IMR-90 (cell line): ENCODE measurements at regions not wholly inside any gene's neighbourhood (a gene's known extent, or its start where the extent isn't known, plus 50 kb on each side); places are given as distances from the start of the nearest gene placed in this dataset.

ENCODE experiments used
- ATAC-seq: fragments of 200-7000 bp; cut with Tn5 transposase; 2 replicates; pipeline ENCODE4 v1.9.1; 2020; ENCODE audit warnings: low read depth, mild to moderate bottlenecking, moderate library complexity
- BruUV-seq: library from RNA; stranded (reverse); fragments of 400-500 nt; replicated peaks from 2 replicates; lab custom pipeline; 2021; lab: Mats Ljungman, UMichigan
- CTCF ChIA-PET: fragments of 300-600 bp; formaldehyde crosslinking; extraction: SDS; loops from one replicate; lab custom pipeline; 2021; ENCODE audit warnings: antibody characterized with exemption; lab: Yijun Ruan, JAX
- POLR2A ChIA-PET: fragments of 300-600 bp; sonication (Branson Sonifier 250); formaldehyde crosslinking; loops from one replicate; lab custom pipeline; 2022; ENCODE audit warnings: antibody characterized with exemption; ENCODE audit not compliant: unreplicated experiment; lab: Charles Lee
- DNase-seq: peaks from one replicate; pipeline ENCODE4 v3.0.0; 2013
- H2AFZ ChIP-seq: replicated peaks from 2 replicates; pipeline ENCODE3; 2013; ENCODE audit warnings: low read length, mild to moderate bottlenecking; ENCODE audit not compliant: poor library complexity
- H2AK5ac ChIP-seq: 2 replicates; pipeline ENCODE4 v1.6.1; 2013; ENCODE audit warnings: low read depth, low read length, inconsistent platforms
- H2AK9ac ChIP-seq: replicated peaks from 2 replicates; pipeline ENCODE3; 2013; ENCODE audit warnings: mild to moderate bottlenecking, low read depth, low read length, moderate library complexity; ENCODE audit not compliant: poor library complexity
- H2BK120ac ChIP-seq: 2 replicates; pipeline ENCODE4 v1.6.1; 2013; ENCODE audit warnings: low read depth, low read length, inconsistent platforms
- H2BK15ac ChIP-seq: 3 replicates; pipeline ENCODE4 v1.6.1; 2013; ENCODE audit warnings: low read depth, low read length, inconsistent platforms
- H2BK20ac ChIP-seq: 2 replicates; pipeline ENCODE4 v1.6.1; 2013; ENCODE audit warnings: low read depth, mild to moderate bottlenecking, inconsistent platforms, low read length, moderate library complexity
- H2BK5ac ChIP-seq: 2 replicates; pipeline ENCODE4 v1.6.1; 2013; ENCODE audit warnings: mild to moderate bottlenecking, low read depth, low read length, inconsistent platforms; ENCODE audit not compliant: poor library complexity, severe bottlenecking
- H3K14ac ChIP-seq: replicated peaks from 2 replicates; pipeline ENCODE4 v1.6.1; 2013; ENCODE audit warnings: low read depth, low read length, inconsistent platforms
- H3K18ac ChIP-seq: 2 replicates; pipeline ENCODE4 v1.6.1; 2013; ENCODE audit warnings: low read depth, low read length, control low read depth
- H3K23ac ChIP-seq: 2 replicates; pipeline ENCODE4 v1.6.1; 2013; ENCODE audit warnings: low read depth, low read length, inconsistent platforms
- H3K27ac ChIP-seq: 2 replicates; pipeline ENCODE4 v1.5.1; 2013; ENCODE audit warnings: mild to moderate bottlenecking, control low read depth, low read length; ENCODE audit not compliant: insufficient read depth
- H3K27me3 ChIP-seq: 2 replicates; pipeline ENCODE4 v1.6.1; 2013; ENCODE audit warnings: low read length; ENCODE audit not compliant: control insufficient read depth, insufficient read depth
- H3K36me3 ChIP-seq: 2 replicates; pipeline ENCODE4 v1.6.1; 2013; ENCODE audit warnings: low read length, mixed read lengths; ENCODE audit not compliant: control insufficient read depth, insufficient read depth
- H3K4ac ChIP-seq: 2 replicates; pipeline ENCODE4 v1.6.1; 2013; ENCODE audit warnings: low read depth, low read length, inconsistent platforms
- H3K4me1 ChIP-seq: 2 replicates; pipeline ENCODE4 v1.6.1; 2013; ENCODE audit warnings: low read length, mixed read lengths; ENCODE audit not compliant: control insufficient read depth, insufficient read depth
- H3K4me2 ChIP-seq: 2 replicates; pipeline ENCODE4 v1.6.1; 2013; ENCODE audit warnings: low read depth, mild to moderate bottlenecking, control low read depth, low read length, moderate library complexity
- H3K4me3 ChIP-seq: 2 replicates; pipeline ENCODE4 v1.5.1; 2013; ENCODE audit warnings: low read depth, mild to moderate bottlenecking, control low read depth, low read length, moderate library complexity; ENCODE audit not compliant: insufficient read depth
- H3K56ac ChIP-seq: 2 replicates; pipeline ENCODE4 v1.6.1; 2013; ENCODE audit warnings: low read length, inconsistent platforms; ENCODE audit not compliant: insufficient read depth; ENCODE audit errors: extremely low read depth
- H3K79me1 ChIP-seq, 2 experiments: 2 replicates each; pipeline ENCODE4 v1.6.1; 2013; ENCODE audit warnings: low read length in 2 of 2, inconsistent platforms in 1 of 2, low read depth in 1 of 2
- H3K9ac ChIP-seq: 2 replicates; pipeline ENCODE4 v1.6.1; 2013; ENCODE audit warnings: low read depth, low read length, control low read depth
- H3K9me1 ChIP-seq: 2 replicates; pipeline ENCODE4 v1.6.1; 2013; ENCODE audit warnings: low read length, inconsistent platforms; ENCODE audit not compliant: insufficient read depth
- H3K9me3 ChIP-seq: 2 replicates; pipeline ENCODE4 v1.6.1; 2013; ENCODE audit warnings: low read length; ENCODE audit not compliant: control insufficient read depth, insufficient read depth
- H4K20me1 ChIP-seq: 2 replicates; pipeline ENCODE4 v1.6.1; 2013; ENCODE audit warnings: low read length, inconsistent platforms; ENCODE audit not compliant: insufficient read depth
- H4K5ac ChIP-seq: 2 replicates; pipeline ENCODE4 v1.6.1; 2013; ENCODE audit warnings: mild to moderate bottlenecking, low read depth, low read length, control low read depth
- H4K8ac ChIP-seq, 2 experiments: 2 replicates each; pipeline ENCODE4 v1.6.1; 2013; ENCODE audit warnings: low read depth in 2 of 2, low read length in 2 of 2, control low read depth in 1 of 2, inconsistent platforms in 1 of 2
- H4K91ac ChIP-seq: 2 replicates; pipeline ENCODE4 v1.6.1; 2013; ENCODE audit warnings: low read depth, low read length, inconsistent platforms; ENCODE audit not compliant: insufficient read depth
- CEBPB ChIP-seq: IDR thresholded peaks from 2 replicates; pipeline ENCODE4 v1.6.1; 2012; ENCODE audit warnings: low read depth, low read length, improper control_type of control experiment
- CHD1 ChIP-seq: IDR thresholded peaks from 2 replicates; pipeline ENCODE4 v1.6.1; 2012; ENCODE audit warnings: low read depth, low read length, improper control_type of control experiment
- CTCF ChIP-seq: conservative IDR thresholded peaks from 2 replicates; pipeline ENCODE4 v1.5.1; 2012; ENCODE audit warnings: mild to moderate bottlenecking, low read depth, low read length, improper control_type of control experiment
- ELK1 ChIP-seq: fragments of 150-350 bp; IDR thresholded peaks from 2 replicates; pipeline ENCODE4 v1.6.1; 2016; ENCODE audit warnings: low read depth, mild to moderate bottlenecking, low read length, moderate library complexity, borderline replicate concordance
- FOS ChIP-seq: fragments of 150-350 bp; IDR thresholded peaks from 2 replicates; pipeline ENCODE4 v1.6.1; 2016; ENCODE audit warnings: low read depth, low read length
- MAFK ChIP-seq: IDR thresholded peaks from 2 replicates; pipeline ENCODE4 v1.6.1; 2012; ENCODE audit warnings: low read depth, low read length, improper control_type of control experiment
- MAZ ChIP-seq: IDR thresholded peaks from 2 replicates; pipeline ENCODE4 v1.6.1; 2012; ENCODE audit warnings: low read depth, mild to moderate bottlenecking, low read length, improper control_type of control experiment, moderate library complexity, borderline replicate concordance
- MXI1 ChIP-seq: IDR thresholded peaks from 2 replicates; pipeline ENCODE4 v1.6.1; 2012; ENCODE audit warnings: low read depth, mild to moderate bottlenecking, low read length, moderate library complexity, borderline replicate concordance
- NFE2L2 ChIP-seq: fragments of 150-350 bp; IDR thresholded peaks from 2 replicates; pipeline ENCODE4 v1.6.1; 2016; ENCODE audit warnings: low read depth, mild to moderate bottlenecking, low read length
- POLR2A ChIP-seq: IDR thresholded peaks from 2 replicates; pipeline ENCODE4 v1.6.1; 2012; ENCODE audit warnings: mild to moderate bottlenecking, low read depth, low read length
- RAD21 ChIP-seq: IDR thresholded peaks from 2 replicates; pipeline ENCODE4 v1.6.1; 2012; ENCODE audit warnings: low read length, improper control_type of control experiment
- RCOR1 ChIP-seq: IDR thresholded peaks from 2 replicates; pipeline ENCODE4 v1.6.1; 2012; ENCODE audit warnings: mild to moderate bottlenecking, low read length, improper control_type of control experiment; ENCODE audit not compliant: insufficient replicate concordance
- RFX5 ChIP-seq: IDR thresholded peaks from 2 replicates; pipeline ENCODE4 v1.8.0; 2012; ENCODE audit warnings: low read depth, mild to moderate bottlenecking, low read length, moderate library complexity
- SMC3 ChIP-seq: fragments of 150-350 bp; IDR thresholded peaks from 2 replicates; pipeline ENCODE4 v1.6.1; 2016; ENCODE audit warnings: low read depth, mild to moderate bottlenecking, antibody characterized with exemption, low read length, moderate library complexity
- WGBS, 2 experiments: methylation state at CpG; one replicate each; pipeline versions ENCODE4 v1.1.5 to v1.1.7; 2013; ENCODE audit warnings: missing lambda C conversion rate in 2 of 2; ENCODE audit not compliant: insufficient read length in 1 of 2; ENCODE audit errors: extremely low coverage in 2 of 2; 5-methylcytosine and 5-hydroxymethylcytosine counted together
- dilution Hi-C: fragments of 300-500 bp; cut with HindIII; formaldehyde crosslinking; loops from one replicate; pipeline ENCODE4 v1.14.3; 2018; ENCODE audit warnings: low sequenced_read_pairs; ENCODE audit not compliant: unreplicated experiment
- in situ Hi-C: fragments of 300-500 bp; cut with MboI; formaldehyde crosslinking; loops from 3 replicates; pipeline ENCODE4 v1.14.3; 2019; ENCODE audit warnings: low sequenced_read_pairs, inconsistent platforms, mixed read lengths
- intact Hi-C: fragments of 100-400 bp; cut with micrococcal nuclease; formaldehyde crosslinking; loops from 2 replicates; pipeline ENCODE4 v1.10.0; 2022

GRCh38 chr20:50359607-50360217 is 150.5 kb upstream of the PTPN1 start:
- no peak overlapping the region for H3K4me3 ChIP-seq
- H3K18ac ChIP-seq: no peak overlapping the region
- H2AK9ac ChIP-seq: no peak overlapping the region
- H2BK15ac ChIP-seq: 0 out of 3 replicates have a peak overlapping the region, but pooled peaks have one; percentile 26
- no peak overlapping the region for H2AFZ ChIP-seq
- no peak for DNase-seq
- 75% methylated on average over 4 of the region's 8 CpGs; no CpG with 5 or more reads in 1 of the 2 experiments for WGBS, 2 experiments
- ATAC-seq: no peak; the same call in 1 of the 2 replicates
- no peak overlapping the region for H3K56ac ChIP-seq
- no peak overlapping the region for H2BK20ac ChIP-seq
- 0 out of 2 replicates have a peak, but pooled peaks cover 3% of the 10 kb centered on the region for H3K9me1 ChIP-seq
- no peak overlapping the region for H4K91ac ChIP-seq
- no peak overlapping the region for H2AK5ac ChIP-seq
- no peaks in the 10 kb centered on the region for H4K20me1 ChIP-seq
- H3K4ac ChIP-seq: no peak overlapping the region
- no peak overlapping the region for H2BK120ac ChIP-seq
- H3K23ac ChIP-seq: no peak overlapping the region
- in situ Hi-C loops: no loop called here
- CTCF ChIA-PET: no interaction called here
- no peaks in the 10 kb centered on the region for H3K4me1 ChIP-seq
- no peaks in the 10 kb centered on the region for H3K36me3 ChIP-seq
- H2BK5ac ChIP-seq: no peak overlapping the region
- no peaks in the 10 kb centered on the region for H3K79me1 ChIP-seq
- H3K4me2 ChIP-seq: no peak overlapping the region
- POLR2A ChIA-PET: no interaction called here
- H4K5ac ChIP-seq: no peak overlapping the region
- H3K9me3 ChIP-seq: no peaks in the 10 kb centered on the region
- intact Hi-C loops: no loop called here
- H3K27me3 ChIP-seq: no peaks in the 10 kb centered on the region
- dilution Hi-C loops: no loop called here
- TF ChIP-seq NFE2L2 (no peak), CTCF (no peak), RAD21 (no peak), MXI1 (no peak), RCOR1 (no peak), CHD1 (no peak), MAFK (no peak), SMC3 (no peak), MAZ (no peak), RFX5 (no peak), POLR2A (no peak), CEBPB (no peak), FOS (no peak), ELK1 (no peak)
- no peak overlapping the region for H3K27ac ChIP-seq
- H4K8ac ChIP-seq: no peak overlapping the region
- no peak overlapping the region for H3K9ac ChIP-seq
- no TSS peak for BruUV-seq
- peak overlapping the region; percentile 28; the same call in 1 of the 2 replicates for H3K14ac ChIP-seq
